ENCODE measurements at regions not wholly inside any gene's neighbourhood (a gene's known extent, or its start where the extent isn't known, plus 50 kb on each side); places are given as distances from the start of the nearest gene placed in this dataset.

DNA sequence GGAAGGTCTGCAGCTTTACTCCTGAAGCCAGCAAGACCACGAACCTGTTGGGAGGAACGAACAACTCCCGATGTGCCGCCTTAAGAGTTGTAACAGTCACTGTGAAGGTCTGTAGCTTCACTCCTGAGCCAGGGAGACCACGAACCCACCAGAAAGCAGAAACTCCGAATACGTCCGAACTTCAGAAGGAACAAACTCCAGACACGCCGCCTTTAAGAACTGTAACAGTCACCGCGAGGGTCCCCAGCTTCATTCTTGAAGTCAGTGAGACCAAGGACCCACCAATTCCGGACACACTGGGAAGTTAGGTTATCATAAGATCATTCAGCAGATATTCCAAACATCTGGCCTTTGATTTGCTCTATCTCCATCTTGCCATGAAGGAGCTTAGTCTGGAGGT lies 1623.0 kb downstream of the SLITRK1 start (continued):
- TF ChIP-seq, protein P1, sequence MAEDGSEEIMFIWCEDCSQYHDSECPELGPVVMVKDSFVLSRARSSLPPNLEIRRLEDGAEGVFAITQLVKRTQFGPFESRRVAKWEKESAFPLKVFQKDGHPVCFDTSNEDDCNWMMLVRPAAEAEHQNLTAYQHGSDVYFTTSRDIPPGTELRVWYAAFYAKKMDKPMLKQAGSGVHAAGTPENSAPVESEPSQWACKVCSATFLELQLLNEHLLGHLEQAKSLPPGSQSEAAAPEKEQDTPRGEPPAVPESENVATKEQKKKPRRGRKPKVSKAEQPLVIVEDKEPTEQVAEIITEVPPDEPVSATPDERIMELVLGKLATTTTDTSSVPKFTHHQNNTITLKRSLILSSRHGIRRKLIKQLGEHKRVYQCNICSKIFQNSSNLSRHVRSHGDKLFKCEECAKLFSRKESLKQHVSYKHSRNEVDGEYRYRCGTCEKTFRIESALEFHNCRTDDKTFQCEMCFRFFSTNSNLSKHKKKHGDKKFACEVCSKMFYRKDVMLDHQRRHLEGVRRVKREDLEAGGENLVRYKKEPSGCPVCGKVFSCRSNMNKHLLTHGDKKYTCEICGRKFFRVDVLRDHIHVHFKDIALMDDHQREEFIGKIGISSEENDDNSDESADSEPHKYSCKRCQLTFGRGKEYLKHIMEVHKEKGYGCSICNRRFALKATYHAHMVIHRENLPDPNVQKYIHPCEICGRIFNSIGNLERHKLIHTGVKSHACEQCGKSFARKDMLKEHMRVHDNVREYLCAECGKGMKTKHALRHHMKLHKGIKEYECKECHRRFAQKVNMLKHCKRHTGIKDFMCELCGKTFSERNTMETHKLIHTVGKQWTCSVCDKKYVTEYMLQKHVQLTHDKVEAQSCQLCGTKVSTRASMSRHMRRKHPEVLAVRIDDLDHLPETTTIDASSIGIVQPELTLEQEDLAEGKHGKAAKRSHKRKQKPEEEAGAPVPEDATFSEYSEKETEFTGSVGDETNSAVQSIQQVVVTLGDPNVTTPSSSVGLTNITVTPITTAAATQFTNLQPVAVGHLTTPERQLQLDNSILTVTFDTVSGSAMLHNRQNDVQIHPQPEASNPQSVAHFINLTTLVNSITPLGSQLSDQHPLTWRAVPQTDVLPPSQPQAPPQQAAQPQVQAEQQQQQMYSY (CRISPR knock-in tag; IDR thresholded peaks at IDR 0.05), result no peak
- TF ChIP-seq ZNF24 (IDR thresholded peaks at IDR 0.05), result no peak

DNA sequence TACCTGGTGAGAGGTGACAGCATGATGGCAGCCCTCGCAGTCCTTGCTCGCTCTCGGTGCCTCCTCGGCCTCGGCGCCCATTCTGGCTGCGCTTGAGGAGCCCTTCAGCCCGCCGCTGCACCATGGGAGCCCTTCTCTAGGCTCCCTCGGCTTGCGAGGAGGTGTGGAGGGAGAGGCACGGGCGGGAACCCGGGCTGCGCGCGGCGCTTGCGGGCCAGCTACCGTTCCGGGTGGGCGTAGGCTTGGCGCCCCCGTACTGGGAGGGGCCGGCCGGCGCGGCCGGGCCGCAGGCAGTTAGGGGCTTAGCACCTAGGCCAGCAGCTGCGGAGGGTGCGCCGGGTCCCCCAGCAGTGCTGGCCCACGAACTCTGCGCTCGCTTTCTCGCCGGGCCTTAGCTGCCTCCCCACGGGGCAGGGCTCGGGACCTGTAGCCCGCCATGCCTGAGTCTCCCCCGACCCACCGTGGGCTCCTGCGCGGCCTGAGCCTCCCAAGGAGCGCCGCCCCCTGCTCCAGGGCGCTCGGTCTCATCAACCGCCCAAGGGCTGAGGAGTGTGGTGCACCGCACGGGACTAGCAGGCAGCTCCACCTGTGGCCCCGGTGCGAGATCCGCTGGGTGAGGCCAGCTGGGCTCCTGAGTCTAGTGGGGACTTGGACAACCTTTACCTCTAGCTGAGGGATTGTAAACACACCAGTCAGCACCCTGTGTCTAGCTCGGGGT lies 1624.3 kb downstream of the SLITRK1 start:
- Histone ChIP-seq H2AFZ (ENCODE audit: control insufficient read depth, low read depth, low read length) (no peak overlapping the region), H3K36me3 (ENCODE audit: control insufficient read depth in 2 of 2, insufficient read depth in 2 of 2, low read length in 1 of 2) (no peaks in the 10 kb centered on the region), H3K9me3 (replicated peaks; ENCODE audit: control insufficient read depth, insufficient read depth, low read length) (no peaks in the 10 kb centered on the region), H3K27me3 (replicated peaks in 1 of 2; ENCODE audit: control insufficient read depth in 2 of 2, insufficient read depth in 2 of 2, low read length in 1 of 2) (no peaks in the 10 kb centered on the region), H3K4me2 (ENCODE audit: control insufficient read depth, insufficient read depth) (no peak overlapping the region), H3K27ac (ENCODE audit: control insufficient read depth, insufficient read depth) (no peak overlapping the region), H3K79me2 (ENCODE audit: control insufficient read depth, insufficient read depth, low read length) (no peaks in the 10 kb centered on the region), H3K9ac (ENCODE audit: control insufficient read depth, insufficient read depth, low read length) (no peak overlapping the region), H3K4me3 (no peak overlapping the region), H3K4me1 (ENCODE audit: control insufficient read depth, insufficient read depth, low read length) (no peaks in the 10 kb centered on the region), H4K20me1 (ENCODE audit: control insufficient read depth, insufficient read depth) (no peaks in the 10 kb centered on the region)
- WGBS (ENCODE audit: insufficient coverage, insufficient replicate concordance, low lambda C conversion rate, missing lambda C conversion rate), result 74% methylated on average over 53 of the region's 56 CpGs
- ChIA-PET POLR2A (no interaction called here), SMC1A (ENCODE audit: uncharacterized antibody, unreplicated experiment) (no interaction called here), CTCF (no interaction called here), RAD21 (ENCODE audit: unreplicated experiment) (no interaction called here)
- in situ Hi-C loops (cut with MboI) (no loop called here), intact Hi-C loops (cut with micrococcal nuclease; ENCODE audit: unreplicated experiment) (no loop called here)
- ATAC-seq, result no peak
- FAIRE-seq, result no peak
- DNase-seq (ENCODE audit: low read depth, low spot score), result no peak
- TF ChIP-seq ETV6 (conservative IDR thresholded peaks at IDR 0.05 in 1 of 2, IDR thresholded peaks at IDR 0.05 in 1 of 2; ENCODE audit: borderline replicate concordance in 1 of 2, low read depth in 1 of 2) (no peak), RFX5 (IDR thresholded peaks at IDR 0.05; ENCODE audit: low read depth, low read length) (no peak), POLR2AphosphoS2 (IDR thresholded peaks at IDR 0.05; ENCODE audit: low read depth, low read length) (no peak), FOS (IDR thresholded peaks at IDR 0.05; ENCODE audit: borderline replicate concordance, extremely low read depth, insufficient read length) (no peak), CREB1 (IDR thresholded peaks at IDR 0.05; ENCODE audit: low read depth) (no peak), SUPT20H (IDR thresholded peaks at IDR 0.05; ENCODE audit: borderline replicate concordance, control insufficient read depth, low read depth, low read length) (no peak), TCF7 (IDR thresholded peaks at IDR 0.05; ENCODE audit: borderline replicate concordance) (no peak)
- TF ChIP-seq, protein P2, sequence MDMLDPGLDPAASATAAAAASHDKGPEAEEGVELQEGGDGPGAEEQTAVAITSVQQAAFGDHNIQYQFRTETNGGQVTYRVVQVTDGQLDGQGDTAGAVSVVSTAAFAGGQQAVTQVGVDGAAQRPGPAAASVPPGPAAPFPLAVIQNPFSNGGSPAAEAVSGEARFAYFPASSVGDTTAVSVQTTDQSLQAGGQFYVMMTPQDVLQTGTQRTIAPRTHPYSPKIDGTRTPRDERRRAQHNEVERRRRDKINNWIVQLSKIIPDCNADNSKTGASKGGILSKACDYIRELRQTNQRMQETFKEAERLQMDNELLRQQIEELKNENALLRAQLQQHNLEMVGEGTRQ (IDR thresholded peaks at IDR 0.05; ENCODE audit: borderline replicate concordance, low read depth, low read length), result no peak
- TF ChIP-seq, protein P3, sequence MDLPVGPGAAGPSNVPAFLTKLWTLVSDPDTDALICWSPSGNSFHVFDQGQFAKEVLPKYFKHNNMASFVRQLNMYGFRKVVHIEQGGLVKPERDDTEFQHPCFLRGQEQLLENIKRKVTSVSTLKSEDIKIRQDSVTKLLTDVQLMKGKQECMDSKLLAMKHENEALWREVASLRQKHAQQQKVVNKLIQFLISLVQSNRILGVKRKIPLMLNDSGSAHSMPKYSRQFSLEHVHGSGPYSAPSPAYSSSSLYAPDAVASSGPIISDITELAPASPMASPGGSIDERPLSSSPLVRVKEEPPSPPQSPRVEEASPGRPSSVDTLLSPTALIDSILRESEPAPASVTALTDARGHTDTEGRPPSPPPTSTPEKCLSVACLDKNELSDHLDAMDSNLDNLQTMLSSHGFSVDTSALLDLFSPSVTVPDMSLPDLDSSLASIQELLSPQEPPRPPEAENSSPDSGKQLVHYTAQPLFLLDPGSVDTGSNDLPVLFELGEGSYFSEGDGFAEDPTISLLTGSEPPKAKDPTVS (IDR thresholded peaks at IDR 0.05; ENCODE audit: low read depth, low read length), result no peak
- no TSS peak for BruUV-seq (replicated peaks)

Measured in GM12878 (cell line).